ENCODE measurements at regions not wholly inside any gene's neighbourhood (a gene's known extent, or its start where the extent isn't known, plus 50 kb on each side); places are given as distances from the start of the nearest gene placed in this dataset.

DNA sequence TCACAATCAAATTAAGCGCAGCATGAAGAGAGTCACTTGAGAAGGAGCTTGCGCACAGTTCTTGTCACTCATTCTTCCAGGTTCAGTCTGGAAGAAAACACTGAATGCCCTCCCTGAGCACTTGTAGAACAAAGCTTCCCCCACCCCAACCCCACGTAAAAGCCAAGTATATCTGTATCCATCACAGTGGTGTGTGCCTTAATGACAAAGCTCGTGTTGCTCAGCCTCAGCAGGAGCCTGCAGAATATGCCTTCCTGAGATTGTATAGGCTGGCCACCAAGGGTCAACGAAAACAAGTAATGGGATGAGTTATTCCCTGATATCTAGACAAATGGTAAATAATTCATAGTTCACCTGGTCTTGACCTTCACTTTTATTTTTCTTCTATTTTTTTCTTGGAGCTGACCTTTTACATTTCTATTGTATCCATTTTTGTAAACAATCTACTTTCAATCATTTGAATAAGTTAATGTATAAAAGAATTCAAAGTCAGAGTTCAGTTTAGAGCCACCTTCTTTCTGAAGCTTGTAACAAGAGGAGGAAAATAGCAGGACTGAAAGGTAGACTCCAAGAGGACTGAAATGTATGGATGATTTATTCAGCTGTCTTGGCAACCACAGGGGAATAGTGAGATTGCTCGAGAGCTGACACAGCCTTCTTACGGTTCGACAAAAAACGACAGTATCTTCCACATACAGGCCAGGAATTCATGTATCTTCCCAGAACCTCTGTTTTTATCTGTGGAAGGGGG, 405.5 kb upstream of the TPM1 start:
- H3K9me3 ChIP-seq (ENCODE audit: control insufficient read depth in 4 of 4, low read length in 3 of 4) = no peaks in the 10 kb centered on the region
- no peak overlapping the region for H3K27ac ChIP-seq (ENCODE audit: low read depth in 1 of 2, low read length in 2 of 2)
- H3K4me1 ChIP-seq (ENCODE audit: control insufficient read depth in 4 of 4, insufficient read depth in 4 of 4, low read length in 3 of 4) = no peaks in the 10 kb centered on the region
- H3K9ac ChIP-seq (ENCODE audit: low read depth in 1 of 2, low read length in 2 of 2) = no peak overlapping the region
- WGBS = 77% methylated on average over 9 of the region's 9 CpGs
- TF ChIP-seq YY1 (IDR thresholded peaks at IDR 0.05) (no peak), TAF1 (conservative IDR thresholded peaks at IDR 0.05) (no peak), NR2F2 (IDR thresholded peaks at IDR 0.05) (no peak), HNF4A (conservative IDR thresholded peaks at IDR 0.05) (no peak), GABPA (IDR thresholded peaks at IDR 0.05 in 1 of 2, conservative IDR thresholded peaks at IDR 0.05 in 1 of 2) (no peak), RAD21 (IDR thresholded peaks at IDR 0.05) (no peak), HNF4G (IDR thresholded peaks at IDR 0.05) (no peak)
- TF ChIP-seq, protein P1, sequence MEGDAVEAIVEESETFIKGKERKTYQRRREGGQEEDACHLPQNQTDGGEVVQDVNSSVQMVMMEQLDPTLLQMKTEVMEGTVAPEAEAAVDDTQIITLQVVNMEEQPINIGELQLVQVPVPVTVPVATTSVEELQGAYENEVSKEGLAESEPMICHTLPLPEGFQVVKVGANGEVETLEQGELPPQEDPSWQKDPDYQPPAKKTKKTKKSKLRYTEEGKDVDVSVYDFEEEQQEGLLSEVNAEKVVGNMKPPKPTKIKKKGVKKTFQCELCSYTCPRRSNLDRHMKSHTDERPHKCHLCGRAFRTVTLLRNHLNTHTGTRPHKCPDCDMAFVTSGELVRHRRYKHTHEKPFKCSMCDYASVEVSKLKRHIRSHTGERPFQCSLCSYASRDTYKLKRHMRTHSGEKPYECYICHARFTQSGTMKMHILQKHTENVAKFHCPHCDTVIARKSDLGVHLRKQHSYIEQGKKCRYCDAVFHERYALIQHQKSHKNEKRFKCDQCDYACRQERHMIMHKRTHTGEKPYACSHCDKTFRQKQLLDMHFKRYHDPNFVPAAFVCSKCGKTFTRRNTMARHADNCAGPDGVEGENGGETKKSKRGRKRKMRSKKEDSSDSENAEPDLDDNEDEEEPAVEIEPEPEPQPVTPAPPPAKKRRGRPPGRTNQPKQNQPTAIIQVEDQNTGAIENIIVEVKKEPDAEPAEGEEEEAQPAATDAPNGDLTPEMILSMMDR (IDR thresholded peaks at IDR 0.05; ENCODE audit: low read depth, low read length, missing input control) = no peak
- TF ChIP-seq, protein P2, sequence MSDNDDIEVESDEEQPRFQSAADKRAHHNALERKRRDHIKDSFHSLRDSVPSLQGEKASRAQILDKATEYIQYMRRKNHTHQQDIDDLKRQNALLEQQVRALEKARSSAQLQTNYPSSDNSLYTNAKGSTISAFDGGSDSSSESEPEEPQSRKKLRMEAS (IDR thresholded peaks at IDR 0.05) = no peak
- no peaks in the 10 kb centered on the region for H3K36me3 ChIP-seq (ENCODE audit: control insufficient read depth in 4 of 4, insufficient read depth in 3 of 4, low read depth in 1 of 4, low read length in 3 of 4)
- no peak overlapping the region for H3K4me3 ChIP-seq (ENCODE audit: low read depth in 1 of 3, low read length in 3 of 3)
- no peaks in the 10 kb centered on the region for H3K27me3 ChIP-seq (ENCODE audit: control insufficient read depth in 4 of 4, insufficient read depth in 4 of 4, low read length in 3 of 4)
- no peak for DNase-seq (ENCODE audit: low spot score)

DNA sequence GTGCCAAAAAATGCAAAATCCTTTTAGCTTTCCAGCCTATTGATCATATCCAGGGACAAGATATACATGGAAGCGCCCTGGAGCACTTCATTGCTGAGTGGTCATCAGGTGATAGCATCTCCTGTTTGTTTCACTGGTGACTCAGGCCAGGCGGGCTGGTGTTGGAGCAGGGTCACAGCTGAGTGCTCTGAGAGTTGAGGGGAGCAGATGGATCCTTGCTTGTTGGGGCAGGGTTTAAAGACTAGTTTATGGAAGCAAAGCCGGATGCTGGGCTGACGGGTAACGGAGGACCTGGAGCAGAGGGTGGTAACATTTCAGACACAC, 405.0 kb upstream of the TPM1 start:
- Histone ChIP-seq H3K4me3 (ENCODE audit: low read depth in 1 of 3, low read length in 3 of 3) (no peak overlapping the region), H3K9ac (ENCODE audit: low read depth in 1 of 2, low read length in 2 of 2) (no peak overlapping the region), H3K9me3 (ENCODE audit: control insufficient read depth in 4 of 4, low read length in 3 of 4) (no peaks in the 10 kb centered on the region), H3K27me3 (ENCODE audit: control insufficient read depth in 4 of 4, insufficient read depth in 4 of 4, low read length in 3 of 4) (no peaks in the 10 kb centered on the region), H3K27ac (ENCODE audit: low read depth in 1 of 2, low read length in 2 of 2) (no peak overlapping the region), H3K4me1 (ENCODE audit: control insufficient read depth in 4 of 4, insufficient read depth in 4 of 4, low read length in 3 of 4) (no peaks in the 10 kb centered on the region), H3K36me3 (ENCODE audit: control insufficient read depth in 4 of 4, insufficient read depth in 3 of 4, low read depth in 1 of 4, low read length in 3 of 4) (no peaks in the 10 kb centered on the region)
- TF ChIP-seq FOXA1 (IDR thresholded peaks at IDR 0.05) (no peak), FOXA2 (IDR thresholded peaks at IDR 0.05) (no peak), NR2F2 (IDR thresholded peaks at IDR 0.05) (no peak), YY1 (IDR thresholded peaks at IDR 0.05) (no peak), RAD21 (IDR thresholded peaks at IDR 0.05) (no peak), HNF4G (IDR thresholded peaks at IDR 0.05) (no peak), HNF4A (conservative IDR thresholded peaks at IDR 0.05) (no peak), RXRA (IDR thresholded peaks at IDR 0.05) (no peak), EGR1 (IDR thresholded peaks at IDR 0.05; ENCODE audit: low read depth in 2 of 2) (no peak), GABPA (IDR thresholded peaks at IDR 0.05 in 1 of 2, conservative IDR thresholded peaks at IDR 0.05 in 1 of 2) (no peak), SP1 (IDR thresholded peaks at IDR 0.05) (no peak), TAF1 (conservative IDR thresholded peaks at IDR 0.05) (no peak)
- TF ChIP-seq, protein P1 (IDR thresholded peaks at IDR 0.05; ENCODE audit: low read depth, low read length, missing input control) = no peak
- TF ChIP-seq, protein P2 (IDR thresholded peaks at IDR 0.05) = no peak
- no peak for DNase-seq (ENCODE audit: low spot score)
- 92% methylated on average over 5 of the region's 5 CpGs for WGBS

All from liver (tissue), 8 donors.